Sciatic nerve (tissue), 2 donors: ENCODE measurements at regions not wholly inside any gene's neighbourhood (a gene's known extent, or its start where the extent isn't known, plus 50 kb on each side); places are given as distances from the start of the nearest gene placed in this dataset.
"Not testable (repeated sequence)": the region's sequence is repeated elsewhere in the genome, so short reads cannot be mapped to it uniquely, and the experiment has no call there.

ENCODE experiments used
- ATAC-seq: fragments of 200-7000 bp; cut with Tn5 transposase; one replicate; pipeline ENCODE4 v1.9.1; 2020; ENCODE audit warnings: mild to moderate bottlenecking, moderate library complexity
- DNase-seq: peaks from one replicate; pipeline ENCODE4 v3.0.0-alpha.2; 2020; ENCODE audit warnings: low spot score
- intact Hi-C: fragments of 100-400 bp; cut with DNase I; formaldehyde crosslinking; loops from one replicate; pipeline ENCODE4 v1.14.2; 2022
- donor health status: DM: no; HTN: no; CAD: no.
- donor health status: DM: no; HTN: no; CAD: no.

DNA sequence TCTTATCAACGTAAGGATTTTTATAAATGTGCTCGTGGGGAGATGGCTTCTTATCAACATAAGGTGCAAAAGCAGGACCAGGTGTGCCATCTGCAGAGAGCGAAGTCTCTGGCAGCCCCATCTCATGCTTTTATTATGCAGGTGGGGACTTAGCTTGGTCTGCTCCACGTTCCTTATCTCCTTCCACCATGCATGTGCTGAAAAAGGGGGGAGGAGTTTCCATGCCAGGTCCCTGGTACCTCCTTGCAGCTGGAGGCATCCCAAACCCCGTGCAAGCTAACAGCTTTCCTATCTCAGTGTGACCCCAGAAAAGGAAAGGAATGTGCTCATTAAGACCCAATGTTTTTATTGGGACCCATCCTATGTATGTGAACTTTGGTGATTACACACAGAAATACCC is 608.5 kb downstream of the TMEM121 start:
- intact Hi-C loops, result no loop called here

DNA sequence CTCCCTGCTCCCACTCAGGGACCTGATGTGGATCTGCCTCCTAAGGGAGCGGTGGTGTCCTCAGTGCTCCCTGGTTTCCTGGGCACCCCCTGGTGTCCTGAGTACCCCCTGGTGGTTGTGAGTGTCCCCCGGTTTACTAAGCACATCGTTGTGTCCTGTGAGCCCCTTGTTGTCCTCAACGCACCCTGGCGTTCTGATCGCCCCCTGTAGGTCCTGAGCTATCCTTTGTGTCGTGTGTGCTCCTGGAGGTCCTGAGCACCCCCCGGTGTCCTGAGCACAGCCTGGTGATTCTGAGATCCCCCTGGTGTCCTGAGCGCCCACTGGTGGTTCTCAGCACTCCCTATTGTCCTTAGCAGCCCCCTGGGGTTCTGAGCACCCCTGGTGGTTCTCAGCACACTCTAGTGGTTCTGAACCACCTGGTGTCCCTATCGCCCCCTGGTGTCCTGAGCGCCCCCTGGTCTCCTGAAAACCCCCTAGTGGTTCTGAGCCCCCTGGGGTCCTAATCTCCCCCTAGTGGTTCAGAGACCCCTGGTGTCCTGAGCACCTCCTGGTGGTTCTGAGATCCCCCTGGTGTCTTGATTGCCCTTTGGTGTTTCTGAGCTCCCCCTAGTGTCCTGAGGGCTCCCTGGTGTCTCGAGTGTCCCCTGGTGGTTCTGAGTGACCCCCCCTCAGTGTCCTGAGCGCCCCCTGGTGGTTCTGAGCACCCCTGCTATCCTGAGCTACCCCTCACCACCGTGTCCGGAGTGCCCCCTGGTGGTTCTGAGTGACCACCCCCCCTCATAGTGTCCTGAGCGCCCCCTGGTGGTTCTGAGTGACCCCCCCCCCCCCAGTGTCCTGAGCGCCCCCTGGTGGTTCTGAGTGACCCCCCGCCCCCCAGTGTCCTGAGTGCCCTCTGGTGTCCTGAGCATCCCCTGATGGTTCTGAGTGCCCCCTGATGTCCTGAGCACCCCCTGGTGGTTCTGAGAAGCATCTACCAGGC is 615.1 kb downstream of the TMEM121 start:
- ATAC-seq, result no peak
- intact Hi-C loops, result no loop called here
- DNase-seq, result no peak

More for the DNA sequence above, 608.5 kb downstream of the TMEM121 start:
- DNase-seq (no peak), ATAC-seq (no peak)

DNA sequence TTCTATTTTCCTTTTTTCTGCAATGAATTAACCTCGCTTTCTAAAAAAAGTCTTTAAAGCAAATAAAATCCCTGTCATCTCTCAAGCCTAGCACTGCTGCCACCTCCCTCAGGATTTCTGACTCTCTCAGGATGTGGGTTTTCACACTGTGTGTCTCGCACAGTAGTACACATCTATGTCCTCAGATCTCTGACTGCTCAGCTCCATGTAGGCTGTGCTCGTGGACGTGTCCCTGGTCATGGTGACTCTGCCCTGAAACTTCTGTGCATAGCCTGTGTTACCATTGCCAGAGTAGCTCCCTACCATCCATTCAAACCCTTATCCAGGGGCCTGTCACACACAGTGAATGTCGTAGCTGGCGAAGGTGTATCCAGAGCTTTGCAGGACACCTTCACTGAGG is 619.3 kb downstream of the TMEM121 start:
- DNase-seq, ATAC-seq, intact Hi-C loops: not testable (repeated sequence)

DNA sequence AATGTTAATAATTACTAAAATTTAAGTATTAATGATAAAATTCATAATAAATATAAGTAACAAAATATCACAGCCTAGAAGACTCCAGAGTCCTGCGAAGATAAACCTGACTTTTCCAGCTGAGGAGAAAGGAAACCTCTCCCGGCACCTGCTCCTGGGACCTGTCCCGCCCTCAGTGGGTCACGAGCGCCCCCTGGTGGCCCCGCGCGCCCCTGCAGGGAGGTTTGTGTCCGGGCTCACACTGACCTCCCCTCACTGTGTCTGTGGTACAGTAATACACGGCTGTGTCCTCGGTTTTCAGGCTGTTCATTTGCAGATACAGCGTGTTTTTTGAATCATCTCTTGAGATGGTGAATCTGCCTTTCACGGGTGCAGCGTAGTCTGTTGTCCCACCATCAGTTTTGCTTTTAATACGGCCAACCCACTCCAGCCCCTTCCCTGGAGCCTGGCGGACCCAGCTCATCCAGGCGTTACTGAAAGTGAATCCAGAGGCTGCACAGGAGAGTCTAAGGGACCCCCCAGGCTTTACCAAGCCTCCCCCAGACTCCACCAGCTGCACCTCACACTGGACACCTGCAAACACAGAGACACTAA is 627.1 kb downstream of the TMEM121 start:
- ATAC-seq, intact Hi-C loops: not testable (repeated sequence)
- DNase-seq, result peak; percentile 86

DNA sequence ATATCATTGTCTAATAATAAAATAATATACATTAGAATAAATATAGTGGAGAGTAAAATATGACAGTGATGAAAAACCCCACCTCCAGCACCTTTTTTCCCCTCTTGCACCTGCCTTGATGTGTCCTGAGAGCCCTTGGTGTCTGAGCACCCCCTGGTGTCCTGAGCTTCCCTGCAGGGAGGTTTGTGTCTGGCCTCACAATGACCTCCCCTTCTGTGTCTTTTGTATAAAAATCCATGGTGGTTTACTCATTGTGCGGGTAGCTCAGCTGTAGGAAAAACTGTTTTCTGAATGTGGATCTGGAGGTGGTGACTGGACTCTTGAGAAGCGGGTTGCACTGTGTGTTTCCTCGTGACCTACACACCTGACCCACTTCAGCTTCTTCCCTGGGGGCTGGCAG is 636.9 kb downstream of the TMEM121 start:
- no peak for DNase-seq
- no peak for ATAC-seq
- intact Hi-C loops, result no loop called here

DNA sequence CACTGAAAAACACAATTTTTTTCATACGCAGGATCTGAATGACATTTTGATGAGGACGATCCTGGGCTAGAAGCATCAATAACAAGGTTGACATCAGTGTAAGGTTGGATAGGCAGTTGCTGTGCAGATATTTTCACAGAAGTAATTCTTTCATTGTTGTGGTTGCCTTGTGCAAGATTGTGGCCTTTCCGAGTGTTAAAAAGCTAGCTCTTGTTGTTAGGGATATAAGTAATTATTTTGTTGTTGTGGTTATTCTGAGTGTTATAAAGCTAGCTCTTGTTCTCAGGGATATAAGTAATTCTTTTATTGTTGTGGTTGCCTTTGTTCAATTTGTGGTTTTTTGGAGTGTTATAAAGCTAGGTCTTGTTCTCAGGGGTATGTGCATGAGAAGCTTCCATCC is 637.4 kb downstream of the TMEM121 start:
- ATAC-seq, DNase-seq, intact Hi-C loops: not testable (repeated sequence)

DNA sequence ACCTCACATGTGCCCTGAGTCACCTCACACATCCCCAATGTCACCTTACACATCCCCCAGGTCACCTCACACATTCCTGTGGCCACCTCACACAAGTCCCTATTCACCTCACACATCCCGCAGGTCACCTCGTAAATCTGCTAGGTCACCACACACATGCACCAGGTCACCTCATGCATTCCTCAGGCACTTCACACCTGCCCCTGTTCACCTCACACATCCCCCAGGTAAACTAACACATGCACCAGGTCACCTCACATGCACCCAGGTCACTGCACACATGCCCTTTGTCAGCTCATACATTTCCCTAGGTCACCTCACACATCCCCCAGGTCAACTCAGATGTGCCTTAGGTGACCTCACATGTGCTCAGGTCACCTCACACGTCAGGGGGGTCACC is 639.8 kb downstream of the TMEM121 start:
- intact Hi-C loops, result no loop called here
- no peak for ATAC-seq
- no peak for DNase-seq

DNA sequence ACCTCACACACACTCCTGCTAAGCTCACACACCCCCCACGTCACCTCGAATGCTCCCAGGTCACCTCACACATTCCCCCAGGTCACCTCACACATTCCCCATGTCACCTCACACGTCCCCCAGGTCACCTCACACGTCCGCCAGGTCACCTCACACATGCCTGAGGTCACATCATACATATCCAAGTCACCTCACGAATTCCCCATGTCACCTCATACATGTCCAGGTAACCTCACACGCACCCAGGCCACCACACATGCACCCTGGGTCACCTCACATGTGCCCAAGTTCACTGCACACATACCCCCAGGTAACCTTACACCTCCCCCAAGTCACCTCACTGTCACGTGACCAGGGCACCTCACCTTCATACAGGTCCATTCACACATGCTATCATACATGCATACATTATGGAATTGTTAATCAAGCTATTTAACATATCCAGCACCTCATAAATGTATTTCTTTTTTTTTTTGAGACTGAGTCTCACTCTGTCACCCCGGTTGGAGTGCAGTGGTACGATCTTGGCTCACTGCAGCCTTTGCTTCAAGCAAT is 640.3 kb downstream of the TMEM121 start:
- no peak for ATAC-seq
- no peak for DNase-seq
- intact Hi-C loops, result no loop called here

DNA sequence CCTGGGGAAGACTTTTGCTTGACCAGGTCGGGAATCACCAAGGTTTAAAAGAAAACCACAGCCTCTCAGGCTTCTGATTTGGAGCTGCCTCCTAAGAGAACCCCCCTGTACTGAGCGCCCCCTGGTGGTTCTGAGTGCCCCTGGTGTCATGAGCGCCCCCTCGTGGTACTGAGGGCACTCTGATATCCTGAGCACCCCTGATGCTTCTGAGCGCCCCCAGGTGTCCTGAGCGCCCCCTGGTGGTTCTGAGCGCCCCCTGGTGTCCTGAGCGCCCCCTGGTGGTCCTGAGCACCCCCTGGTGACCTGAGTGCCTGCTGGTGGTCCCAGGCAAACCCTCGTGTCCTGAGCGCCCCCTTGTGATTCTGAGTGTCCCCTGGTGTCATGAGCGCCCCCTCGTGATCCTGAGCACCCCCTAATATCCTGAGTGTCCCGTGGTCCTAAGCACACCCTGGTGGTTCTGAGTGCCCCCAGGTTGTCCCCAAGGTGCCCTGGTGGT is 643.8 kb downstream of the TMEM121 start:
- DNase-seq, ATAC-seq, intact Hi-C loops: not testable (repeated sequence)

DNA sequence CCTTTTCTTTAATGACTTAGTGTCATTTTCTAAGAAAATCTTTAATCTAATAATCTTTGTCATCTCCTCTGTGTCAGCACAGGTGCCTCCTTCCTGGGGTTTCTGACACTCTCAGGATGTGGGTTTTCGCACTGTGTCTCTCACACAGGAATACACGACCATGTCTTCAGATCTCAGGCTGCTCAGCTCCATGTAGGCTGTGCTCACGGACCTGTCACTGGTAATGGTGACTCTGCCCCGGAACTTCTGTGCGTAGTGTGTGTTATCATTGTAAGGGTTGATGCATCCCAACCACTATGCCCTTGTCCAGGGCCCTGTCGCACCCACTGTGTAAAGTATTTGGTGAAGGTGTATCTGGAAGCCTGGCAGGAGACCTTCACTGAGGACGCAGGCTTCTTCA is 647.8 kb downstream of the TMEM121 start:
- DNase-seq (no peak), ATAC-seq (no peak)
- intact Hi-C loops, result no loop called here

DNA sequence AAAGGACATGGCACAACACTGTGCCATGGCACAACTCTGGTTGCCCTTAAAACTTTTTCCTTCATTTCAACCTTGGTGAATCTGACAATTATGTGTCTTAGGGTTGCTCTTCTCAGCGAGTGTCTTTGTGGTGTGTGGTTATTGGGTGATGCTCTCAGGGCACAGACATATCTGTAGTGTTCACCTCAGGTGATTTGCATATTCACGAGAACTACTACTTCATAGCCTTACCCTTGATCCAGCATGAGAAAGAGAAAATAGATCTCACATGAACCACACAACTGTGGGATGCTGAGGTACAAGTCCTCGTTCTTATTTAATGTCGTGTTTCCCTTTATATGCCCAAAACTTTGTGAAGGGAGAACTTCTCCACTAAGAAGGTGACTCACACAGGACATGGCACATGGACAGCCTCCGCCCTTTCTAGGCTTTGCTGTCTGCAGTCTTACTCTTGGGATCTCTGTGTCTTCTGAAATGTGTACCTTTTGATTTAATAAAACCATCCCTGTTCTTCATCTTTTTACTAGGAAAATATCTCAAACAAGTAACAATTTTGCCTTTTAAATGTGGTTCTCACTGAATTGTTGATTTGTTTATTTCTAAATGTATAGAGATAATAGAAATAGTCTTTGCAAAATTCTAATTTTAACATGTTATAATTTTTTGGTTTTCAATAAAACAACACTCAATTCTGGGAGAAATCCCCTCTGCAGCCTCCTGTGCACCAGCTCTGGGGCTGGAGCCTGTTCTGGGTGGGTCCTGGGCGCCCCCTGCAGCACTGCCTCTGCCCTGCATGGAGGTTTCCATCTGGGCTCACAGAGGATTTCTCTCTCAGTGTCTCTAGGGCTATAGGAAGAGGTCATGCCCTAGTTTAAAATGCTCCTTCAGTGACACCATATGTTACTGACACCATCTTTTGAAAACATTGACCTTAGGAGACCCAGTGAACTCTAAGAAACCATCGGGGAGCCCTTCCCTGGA is 651.2 kb downstream of the TMEM121 start:
- DNase-seq, intact Hi-C loops, ATAC-seq: not testable (repeated sequence)

DNA sequence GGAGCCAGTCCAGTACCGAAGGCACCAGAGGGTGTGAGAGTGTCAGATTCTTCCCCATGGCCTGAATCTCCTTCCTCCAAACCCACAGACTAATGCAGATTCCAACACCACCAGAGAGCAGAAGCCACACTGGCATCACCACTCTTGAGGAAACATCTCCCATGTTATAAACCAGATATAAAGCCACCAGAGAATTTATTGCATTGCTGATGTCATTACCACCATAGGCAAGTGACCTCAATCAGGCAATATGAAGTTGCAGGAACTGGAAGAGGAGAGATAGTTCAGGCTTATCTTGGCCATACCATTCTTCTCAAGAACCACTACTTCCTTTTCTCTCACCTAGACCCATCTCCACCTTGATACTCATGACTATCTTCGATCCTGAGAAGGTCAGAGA is 653.4 kb downstream of the TMEM121 start:
- no peak for ATAC-seq
- intact Hi-C loops, result no loop called here
- no peak for DNase-seq

DNA sequence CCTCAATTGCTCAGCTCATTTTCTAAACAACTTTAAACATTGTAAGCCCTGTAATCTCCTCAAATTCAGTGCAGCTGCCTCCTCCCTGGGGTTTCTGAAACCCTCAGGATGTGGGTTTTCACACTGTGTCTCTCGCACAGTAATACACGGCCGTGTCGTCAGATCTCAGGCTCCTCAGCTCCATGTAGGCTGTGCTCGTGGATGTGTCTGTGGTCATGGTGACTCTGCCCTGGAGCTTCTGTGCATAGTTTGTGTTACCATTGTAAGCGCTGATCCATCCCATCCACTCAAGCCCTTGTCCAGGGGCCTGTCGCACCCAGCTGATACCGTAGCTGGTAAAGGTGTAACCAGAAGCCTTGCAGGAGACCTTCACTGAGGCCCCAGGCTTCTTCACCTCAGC is 658.4 kb downstream of the TMEM121 start:
- intact Hi-C loops, DNase-seq, ATAC-seq: not testable (repeated sequence)

DNA sequence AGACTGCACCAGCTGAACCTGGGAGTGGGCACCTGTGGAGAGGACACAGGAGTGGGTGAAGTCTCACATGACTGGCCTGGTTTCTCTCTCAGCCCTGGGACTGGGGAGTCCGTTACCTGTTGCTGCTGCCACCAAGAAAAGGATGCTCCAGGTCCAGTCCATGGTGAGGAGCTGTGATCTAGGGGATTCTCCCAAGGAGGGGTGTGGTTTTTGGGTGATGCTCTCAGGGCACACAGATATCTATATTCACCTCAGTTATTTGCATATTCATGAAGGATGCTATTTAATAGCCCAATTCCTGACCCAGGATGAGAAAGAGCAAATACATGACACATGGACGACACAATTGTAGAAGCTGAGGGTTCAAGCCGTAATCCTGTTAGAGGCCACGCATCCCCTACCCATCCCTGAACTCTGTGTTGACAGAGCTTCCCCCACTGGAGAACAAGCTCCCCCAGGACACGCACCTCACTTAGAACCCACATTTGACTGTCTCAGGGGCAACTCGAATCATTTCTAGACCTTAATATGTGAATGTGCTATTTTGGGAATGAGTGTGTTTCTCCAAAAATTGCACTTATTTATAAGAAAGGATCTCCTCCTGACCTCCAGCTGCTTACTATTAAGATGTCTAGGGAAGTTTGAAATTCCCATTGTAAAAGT is 658.9 kb downstream of the TMEM121 start:
- ATAC-seq, DNase-seq, intact Hi-C loops: not testable (repeated sequence)

DNA sequence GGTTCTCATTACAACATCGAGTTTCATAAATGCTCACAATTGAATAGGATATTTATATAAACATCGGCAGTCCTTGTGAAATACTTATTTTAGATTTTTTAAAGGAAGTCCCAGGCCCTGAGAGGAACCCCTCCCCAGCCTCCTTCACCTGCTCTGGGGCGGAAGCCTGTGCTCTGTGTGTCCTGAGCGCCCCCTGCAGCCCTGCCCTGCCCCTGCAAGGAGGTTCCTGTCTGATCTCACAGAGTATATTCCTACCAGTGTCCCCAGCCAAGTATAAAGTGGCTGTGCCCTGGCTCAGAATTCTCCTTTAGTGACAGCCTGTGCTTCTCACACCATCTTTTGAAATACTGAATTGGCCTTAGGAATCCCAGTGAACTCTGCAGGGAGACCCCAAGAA is 659.5 kb downstream of the TMEM121 start:
- intact Hi-C loops, result no loop called here
- DNase-seq (no peak), ATAC-seq (no peak)

DNA sequence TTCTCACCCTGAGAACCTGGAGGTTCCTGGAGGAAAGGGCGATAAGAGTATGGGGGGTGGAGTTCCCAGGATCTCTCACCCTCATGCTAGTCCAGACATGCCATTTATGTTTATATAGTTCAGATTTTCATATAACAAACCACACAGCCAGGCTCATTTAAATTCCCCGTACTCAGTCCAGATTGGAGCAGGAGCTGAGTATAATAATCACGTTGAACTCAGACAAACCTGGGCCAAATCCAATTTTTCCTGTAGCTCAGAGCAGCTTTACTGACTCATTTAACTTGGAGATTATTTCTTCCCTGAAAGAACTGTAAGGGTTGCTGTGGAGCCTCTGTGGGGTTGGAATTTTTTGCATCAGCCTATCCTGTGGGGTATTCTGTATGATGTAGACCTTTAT is 660.8 kb downstream of the TMEM121 start:
- intact Hi-C loops, result no loop called here
- ATAC-seq (no peak), DNase-seq (no peak)

DNA sequence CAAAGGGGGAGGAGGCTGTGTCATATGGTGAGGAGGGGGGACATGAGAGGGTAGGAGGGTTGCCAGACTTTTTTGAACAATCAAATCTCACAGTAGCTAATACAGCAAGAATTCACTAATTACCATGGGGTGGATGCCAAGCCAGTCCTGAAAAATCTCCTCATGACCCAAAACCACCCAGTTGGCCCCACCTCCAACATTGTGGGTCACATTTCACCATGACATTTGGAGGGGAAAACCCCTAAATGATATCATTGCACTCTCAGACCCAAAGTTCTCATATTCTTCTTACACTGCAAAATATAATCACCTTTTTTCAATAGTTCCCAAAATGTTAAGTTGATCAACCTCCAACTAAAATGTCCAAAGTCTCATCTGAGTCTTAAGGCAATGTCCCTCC is 666.3 kb downstream of the TMEM121 start:
- intact Hi-C loops, ATAC-seq, DNase-seq: not testable (repeated sequence)

DNA sequence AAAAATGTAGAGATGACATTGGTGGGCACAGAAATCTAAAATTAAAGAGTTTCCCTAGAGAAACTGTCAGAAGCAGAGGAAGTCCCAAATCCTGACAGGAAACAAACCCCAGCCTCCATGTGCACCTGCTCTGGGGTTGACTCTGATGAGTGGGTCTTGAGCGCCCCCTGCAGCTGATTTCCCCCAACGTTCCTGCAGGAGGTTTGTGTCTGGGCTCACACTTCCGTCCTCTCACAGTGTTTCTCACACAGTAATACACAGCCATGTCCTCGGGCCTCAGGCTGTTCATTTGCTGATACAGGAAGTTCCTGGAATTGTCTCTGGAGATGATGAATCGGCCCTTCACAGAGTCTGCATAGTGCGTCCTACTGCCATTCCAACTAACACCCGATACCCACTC is 670.1 kb downstream of the TMEM121 start:
- ATAC-seq, DNase-seq, intact Hi-C loops: not testable (repeated sequence)
